ENCODE measurements at regions not wholly inside any gene's neighbourhood (a gene's known extent, or its start where the extent isn't known, plus 50 kb on each side); places are given as distances from the start of the nearest gene placed in this dataset.

- Histone ChIP-seq H3K27me3 (ENCODE audit: control insufficient read depth, insufficient read depth, low read length) (peaks cover 51% of the 10 kb centered on the region), H3K36me3 (ENCODE audit: control insufficient read depth, insufficient read depth, low read length) (no peaks in the 10 kb centered on the region), H3K4me3 (ENCODE audit: low read depth, low read length) (no peak overlapping the region)
- DNase-seq (ENCODE audit: low read depth), result no peak
- TF ChIP-seq, protein P1, sequence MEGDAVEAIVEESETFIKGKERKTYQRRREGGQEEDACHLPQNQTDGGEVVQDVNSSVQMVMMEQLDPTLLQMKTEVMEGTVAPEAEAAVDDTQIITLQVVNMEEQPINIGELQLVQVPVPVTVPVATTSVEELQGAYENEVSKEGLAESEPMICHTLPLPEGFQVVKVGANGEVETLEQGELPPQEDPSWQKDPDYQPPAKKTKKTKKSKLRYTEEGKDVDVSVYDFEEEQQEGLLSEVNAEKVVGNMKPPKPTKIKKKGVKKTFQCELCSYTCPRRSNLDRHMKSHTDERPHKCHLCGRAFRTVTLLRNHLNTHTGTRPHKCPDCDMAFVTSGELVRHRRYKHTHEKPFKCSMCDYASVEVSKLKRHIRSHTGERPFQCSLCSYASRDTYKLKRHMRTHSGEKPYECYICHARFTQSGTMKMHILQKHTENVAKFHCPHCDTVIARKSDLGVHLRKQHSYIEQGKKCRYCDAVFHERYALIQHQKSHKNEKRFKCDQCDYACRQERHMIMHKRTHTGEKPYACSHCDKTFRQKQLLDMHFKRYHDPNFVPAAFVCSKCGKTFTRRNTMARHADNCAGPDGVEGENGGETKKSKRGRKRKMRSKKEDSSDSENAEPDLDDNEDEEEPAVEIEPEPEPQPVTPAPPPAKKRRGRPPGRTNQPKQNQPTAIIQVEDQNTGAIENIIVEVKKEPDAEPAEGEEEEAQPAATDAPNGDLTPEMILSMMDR (IDR thresholded peaks at IDR 0.05; ENCODE audit: insufficient read depth, low read length, poor library complexity, severe bottlenecking), result no peak
Measured at GRCh38 chr12:132435486-132436187, 54.3 kb upstream of the FBRSL1 start.

- DNase-seq (ENCODE audit: low read depth), result no peak
- Histone ChIP-seq H3K27me3 (ENCODE audit: control insufficient read depth, insufficient read depth, low read length) (peaks cover 67% of the 10 kb centered on the region), H3K36me3 (ENCODE audit: control insufficient read depth, insufficient read depth, low read length) (no peaks in the 10 kb centered on the region), H3K4me3 (ENCODE audit: low read depth, low read length) (no peak overlapping the region)
- TF ChIP-seq, protein P1 (IDR thresholded peaks at IDR 0.05; ENCODE audit: insufficient read depth, low read length, poor library complexity, severe bottlenecking), result no peak
Measured at GRCh38 chr12:132433641-132434395, 56.1 kb upstream of the FBRSL1 start.

DNA sequence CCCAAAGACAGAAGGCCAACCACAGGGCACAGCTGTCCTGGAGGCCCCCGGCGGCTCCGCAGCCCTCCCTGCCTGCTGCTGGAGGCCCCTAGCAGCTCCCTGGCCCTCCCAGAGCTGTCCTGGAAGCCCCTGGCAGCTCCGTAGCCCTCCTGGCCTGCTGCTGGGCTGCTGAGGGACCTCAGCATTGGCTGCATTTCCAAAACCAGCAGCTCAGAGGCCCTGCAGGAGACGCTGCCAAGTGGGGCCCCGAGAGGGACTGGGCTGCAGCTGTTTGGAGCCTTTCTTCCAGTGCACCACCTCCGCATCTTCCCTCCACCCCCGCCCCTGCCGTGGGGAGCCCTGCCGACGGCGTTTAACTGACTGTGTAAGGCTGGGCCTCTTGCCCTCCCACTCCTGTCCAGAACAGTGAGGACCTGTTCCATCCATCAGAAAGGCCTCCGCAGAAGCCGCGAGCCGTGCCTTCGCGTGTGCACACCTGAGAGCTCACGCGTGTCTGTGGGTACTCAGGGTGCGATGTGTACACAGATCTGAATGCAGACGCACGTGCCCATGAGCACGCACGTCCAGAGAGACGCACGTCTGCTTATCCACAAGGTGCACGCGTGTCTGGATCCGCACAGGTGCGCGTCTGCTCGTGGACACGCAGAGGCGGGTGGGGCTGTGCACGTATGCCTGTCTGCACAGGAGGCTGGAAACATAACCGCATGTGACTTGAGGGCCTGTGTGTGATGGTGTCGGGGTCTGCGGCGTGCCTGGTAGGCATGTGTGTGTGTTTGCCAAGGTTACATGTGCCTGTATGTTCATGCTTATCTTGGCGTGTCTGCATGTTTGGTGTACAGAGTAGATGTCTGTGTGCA is 57.0 kb upstream of the FBRSL1 start:
- Histone ChIP-seq H3K4me3 (ENCODE audit: low read depth, low read length) (no peak overlapping the region), H3K36me3 (ENCODE audit: control insufficient read depth, insufficient read depth, low read length) (no peaks in the 10 kb centered on the region), H3K27me3 (ENCODE audit: control insufficient read depth, insufficient read depth, low read length) (peaks cover 69% of the 10 kb centered on the region)
- no peak for DNase-seq (ENCODE audit: low read depth)
- TF ChIP-seq, protein P1 (IDR thresholded peaks at IDR 0.05; ENCODE audit: insufficient read depth, low read length, poor library complexity, severe bottlenecking), result no peak

DNA sequence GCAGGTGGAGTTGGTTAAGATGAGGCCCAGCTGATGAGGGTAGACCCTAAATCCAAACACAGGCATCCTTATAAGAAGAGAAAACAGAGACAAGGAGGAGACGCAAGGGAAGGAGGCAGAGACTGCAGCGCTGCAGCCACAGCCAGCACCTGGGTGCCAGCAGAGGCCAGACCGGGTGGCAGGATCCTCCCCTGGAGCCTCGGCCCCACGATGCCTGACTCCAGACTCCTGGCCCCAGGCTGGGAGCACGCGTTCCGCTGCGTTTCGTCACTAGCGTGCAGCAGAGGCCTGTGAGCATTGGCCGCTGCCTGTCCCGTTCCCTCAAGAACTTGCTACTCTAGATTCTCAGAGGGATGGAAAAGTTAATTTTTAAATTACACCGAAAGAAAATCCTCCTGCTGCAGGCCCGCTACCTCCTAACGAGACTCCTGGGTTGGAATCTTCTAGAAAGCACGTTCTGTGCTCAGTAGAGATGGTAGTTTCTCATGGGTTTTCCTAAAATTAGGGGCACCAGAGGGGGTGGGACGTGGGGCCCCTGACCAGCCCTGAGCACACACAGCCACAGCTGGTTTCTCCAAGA is 57.7 kb upstream of the FBRSL1 start:
- TF ChIP-seq, protein P1 (IDR thresholded peaks at IDR 0.05; ENCODE audit: insufficient read depth, low read length, poor library complexity, severe bottlenecking), result no peak

DNA sequence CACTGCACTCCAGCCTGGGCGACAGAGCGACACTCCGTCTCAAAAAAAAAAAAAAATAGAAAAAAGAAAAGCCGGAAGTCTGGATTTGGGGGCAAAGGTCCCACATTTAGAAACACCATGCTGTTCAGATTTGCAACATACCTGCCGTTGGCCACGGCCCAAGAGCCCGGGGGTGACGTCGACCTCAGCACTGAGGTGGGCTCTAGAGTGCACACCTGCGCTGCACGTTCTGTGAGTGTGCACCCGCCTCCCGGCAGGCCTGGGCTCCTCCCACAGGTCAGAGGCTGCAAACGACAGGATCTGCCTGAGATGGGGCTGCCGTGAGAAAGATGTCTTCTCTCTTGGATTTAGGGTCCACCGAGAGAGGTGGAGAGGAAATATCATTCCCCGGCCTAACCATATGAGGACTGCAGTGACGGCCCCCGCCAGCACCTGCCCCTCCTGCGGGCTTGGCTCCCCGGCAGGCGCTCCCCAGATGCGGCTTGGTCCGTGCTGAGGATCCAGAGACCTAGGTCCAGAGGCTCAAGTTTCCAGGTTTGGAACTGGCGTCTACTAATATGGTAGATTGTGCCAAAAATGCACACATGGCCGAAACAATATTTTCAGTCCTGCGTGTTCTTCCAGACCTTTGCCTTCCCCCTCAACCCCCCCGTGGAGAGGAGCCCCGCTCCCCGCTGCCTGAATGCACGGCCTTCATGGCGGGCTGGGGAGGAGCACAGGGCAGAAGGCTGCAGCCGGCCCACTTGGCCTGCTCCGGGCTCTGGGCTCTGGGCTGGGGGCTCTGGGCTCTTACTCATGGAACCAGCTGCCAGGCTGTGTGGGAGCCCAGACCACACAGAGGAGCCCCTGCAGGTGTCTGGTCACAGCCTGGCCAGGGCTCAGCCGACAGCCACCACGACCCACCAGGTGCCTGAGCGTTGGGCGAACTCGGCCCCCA is 58.8 kb upstream of the FBRSL1 start:
- TF ChIP-seq, protein P1 (IDR thresholded peaks at IDR 0.05; ENCODE audit: insufficient read depth, low read length, poor library complexity, severe bottlenecking), result no peak
- no peak for DNase-seq (ENCODE audit: low read depth)
- H3K36me3 ChIP-seq (ENCODE audit: control insufficient read depth, insufficient read depth, low read length), result no peaks in the 10 kb centered on the region
- H3K4me3 ChIP-seq (ENCODE audit: low read depth, low read length), result no peak overlapping the region
- H3K27me3 ChIP-seq (ENCODE audit: control insufficient read depth, insufficient read depth, low read length), result peaks cover 65% of the 10 kb centered on the region

More for the DNA sequence above, 57.7 kb upstream of the FBRSL1 start:
- no peak for DNase-seq (ENCODE audit: low read depth)
- no peaks in the 10 kb centered on the region for H3K36me3 ChIP-seq (ENCODE audit: control insufficient read depth, insufficient read depth, low read length)
- peaks cover 65% of the 10 kb centered on the region for H3K27me3 ChIP-seq (ENCODE audit: control insufficient read depth, insufficient read depth, low read length)
- H3K4me3 ChIP-seq (ENCODE audit: low read depth, low read length), result no peak overlapping the region

Measured in kidney epithelial cell (primary cell).